Mesenchymal stem cell (in vitro differentiated cells and primary cell): ENCODE measurements at regions not wholly inside any gene's neighbourhood (a gene's known extent, or its start where the extent isn't known, plus 50 kb on each side); places are given as distances from the start of the nearest gene placed in this dataset.

Experiments used
- DNase-seq: peaks from one replicate; pipeline ENCODE4 v3.0.0-alpha.2; 2013
- H2AFZ ChIP-seq: one replicate; pipeline ENCODE4 v1.6.1; 2013; ENCODE audit warnings: low read depth, mild to moderate bottlenecking, control low read depth, inconsistent platforms, low read length, moderate library complexity
- H2AK5ac ChIP-seq: 2 replicates; pipeline ENCODE4 v1.6.1; 2013; ENCODE audit warnings: low read length, moderate library complexity, mild to moderate bottlenecking, inconsistent platforms; ENCODE audit not compliant: severe bottlenecking
- H2BK120ac ChIP-seq: one replicate; pipeline ENCODE4 v1.6.1; 2013; ENCODE audit warnings: low read depth, mild to moderate bottlenecking, inconsistent platforms, low read length, moderate library complexity
- H2BK12ac ChIP-seq, 2 experiments: one replicate each; pipeline ENCODE4 v1.6.1; 2013; ENCODE audit warnings: inconsistent platforms in 2 of 2, low read length in 2 of 2, mild to moderate bottlenecking in 2 of 2, moderate library complexity in 2 of 2, control low read depth in 1 of 2
- H2BK15ac ChIP-seq: one replicate; pipeline ENCODE4 v1.6.1; 2013; ENCODE audit warnings: mild to moderate bottlenecking, low read depth, inconsistent platforms; ENCODE audit not compliant: poor library complexity, severe bottlenecking
- H2BK5ac ChIP-seq: 2 replicates; pipeline ENCODE4 v1.6.1; 2013; ENCODE audit warnings: low read depth, mild to moderate bottlenecking, low read length, control low read depth, inconsistent platforms; ENCODE audit not compliant: poor library complexity, severe bottlenecking
- H3K14ac ChIP-seq, 2 experiments: one replicate each; pipeline ENCODE4 v1.6.1; 2013; ENCODE audit warnings: inconsistent platforms in 2 of 2, low read length in 2 of 2, control low read depth in 1 of 2, mild to moderate bottlenecking in 1 of 2, moderate library complexity in 1 of 2
- H3K18ac ChIP-seq, 2 experiments: one replicate each; pipeline ENCODE4 v1.6.1; 2013; ENCODE audit warnings: inconsistent platforms in 2 of 2, low read length in 2 of 2, control low read depth in 1 of 2, low read depth in 1 of 2, mild to moderate bottlenecking in 1 of 2
- H3K23ac ChIP-seq, 2 experiments: one replicate each; pipeline ENCODE4 v1.6.1; 2013; ENCODE audit warnings: inconsistent platforms in 2 of 2, low read length in 2 of 2, mild to moderate bottlenecking in 2 of 2, moderate library complexity in 2 of 2, control low read depth in 1 of 2
- H3K27ac ChIP-seq: 2 replicates; pipeline ENCODE4 v1.5.1; 2013; ENCODE audit warnings: mild to moderate bottlenecking, moderate library complexity, low read length, control low read depth, inconsistent platforms; ENCODE audit not compliant: poor library complexity, severe bottlenecking
- H3K27me3 ChIP-seq, 2 experiments: 2 replicates each; pipeline versions ENCODE4 v1.6.1 to v1.7.0; 2013; ENCODE audit warnings: low read length in 2 of 2, mild to moderate bottlenecking in 2 of 2, moderate library complexity in 2 of 2, control low read depth in 1 of 2, inconsistent platforms in 1 of 2; ENCODE audit not compliant: control insufficient read depth in 1 of 2, insufficient read depth in 1 of 2
- H3K36me3 ChIP-seq, 2 experiments: 2 replicates each; pipeline versions ENCODE4 v1.6.1 to v1.7.0; 2013; ENCODE audit warnings: low read length in 2 of 2, control low read depth in 1 of 2, inconsistent platforms in 1 of 2, low read depth in 1 of 2, mild to moderate bottlenecking in 1 of 2; ENCODE audit not compliant: insufficient read depth in 2 of 2, control insufficient read depth in 1 of 2
- H3K4ac ChIP-seq, 2 experiments: one replicate each; pipeline ENCODE4 v1.6.1; 2013; ENCODE audit warnings: inconsistent platforms in 2 of 2, low read length in 2 of 2, mild to moderate bottlenecking in 2 of 2, moderate library complexity in 2 of 2, control low read depth in 1 of 2, low read depth in 1 of 2
- H3K4me1 ChIP-seq: 2 replicates; pipeline ENCODE4 v1.6.1; 2013; ENCODE audit warnings: low read depth, low read length, control low read depth; ENCODE audit not compliant: control insufficient read depth, insufficient read depth
- H3K4me2 ChIP-seq: 2 replicates; pipeline ENCODE4 v1.6.1; 2013; ENCODE audit warnings: low read length, mild to moderate bottlenecking, inconsistent platforms; ENCODE audit not compliant: poor library complexity, severe bottlenecking
- H3K4me3 ChIP-seq, 2 experiments: 2 replicates each; pipeline versions ENCODE4 v1.5.1 to v1.7.0; 2013; ENCODE audit warnings: low read length in 2 of 2, mild to moderate bottlenecking in 2 of 2, control low read depth in 1 of 2, low read depth in 1 of 2; ENCODE audit not compliant: insufficient read depth in 1 of 2
- H3K79me1 ChIP-seq: replicated peaks from 2 replicates; pipeline ENCODE4 v1.6.1; 2013; ENCODE audit warnings: mild to moderate bottlenecking, control low read depth, low read length, inconsistent platforms; ENCODE audit not compliant: poor library complexity, severe bottlenecking
- H3K9ac ChIP-seq: 2 replicates; pipeline ENCODE4 v1.7.0; 2013; ENCODE audit warnings: mild to moderate bottlenecking, low read length, moderate library complexity
- H3K9me3 ChIP-seq: 2 replicates; pipeline ENCODE4 v1.7.0; 2013; ENCODE audit warnings: mild to moderate bottlenecking, low read length; ENCODE audit not compliant: control insufficient read depth
- H4K8ac ChIP-seq: one replicate; pipeline ENCODE4 v1.6.1; 2013; ENCODE audit warnings: inconsistent platforms, mild to moderate bottlenecking, low read length, moderate library complexity
- H4K91ac ChIP-seq: one replicate; pipeline ENCODE4 v1.6.1; 2013; ENCODE audit warnings: mild to moderate bottlenecking, low read length, inconsistent platforms
- WGBS: methylation state at CpG from one replicate; pipeline ENCODE4 v1.1.7; 2013; ENCODE audit warnings: mixed read lengths; 5-methylcytosine and 5-hydroxymethylcytosine counted together

- H3K18ac ChIP-seq, result no peak overlapping the region
- no peaks in the 10 kb centered on the region for H3K36me3 ChIP-seq
- H3K27ac ChIP-seq, result no peak overlapping the region
- no peak overlapping the region for H3K14ac ChIP-seq
- H3K23ac ChIP-seq, result no peak overlapping the region
- H2BK5ac ChIP-seq, result no peak overlapping the region
- no peaks in the 10 kb centered on the region for H3K79me1 ChIP-seq
- H3K4me3 ChIP-seq, result no peak overlapping the region
- no CpG with 5 or more reads among the region's 3 CpGs for WGBS
- no peak for DNase-seq
- no peak overlapping the region for H3K4me2 ChIP-seq
- no peak overlapping the region for H2BK12ac ChIP-seq
- no peak overlapping the region for H2BK120ac ChIP-seq
- H3K4me1 ChIP-seq, result no peaks in the 10 kb centered on the region
- no peak overlapping the region for H2BK15ac ChIP-seq
- H2AFZ ChIP-seq, result no peak overlapping the region
- H3K9ac ChIP-seq, result no peak overlapping the region
- no peak overlapping the region for H3K4ac ChIP-seq
- H3K9me3 ChIP-seq, result no peaks in the 10 kb centered on the region
- no peak overlapping the region for H4K8ac ChIP-seq
- H2AK5ac ChIP-seq, result no peak overlapping the region
- H4K91ac ChIP-seq, result no peak overlapping the region
- no peaks in the 10 kb centered on the region for H3K27me3 ChIP-seq
Measured at GRCh38 chr6:97882755-97883154, 599.7 kb upstream of the MMS22L start.

GRCh38 chr6:97885325-97885724 is 602.3 kb upstream of the MMS22L start:
- Histone ChIP-seq H3K18ac (no peak overlapping the region), H4K8ac (no peak overlapping the region), H3K23ac (no peak overlapping the region), H2BK5ac (no peak overlapping the region), H3K9me3 (no peaks in the 10 kb centered on the region), H2BK12ac (no peak overlapping the region), H3K4me3 (no peak overlapping the region), H2BK15ac (no peak overlapping the region), H3K4ac (no peak overlapping the region), H2BK120ac (no peak overlapping the region), H3K79me1 (no peaks in the 10 kb centered on the region), H3K27me3 (no peaks in the 10 kb centered on the region), H4K91ac (no peak overlapping the region), H2AK5ac (no peak overlapping the region), H3K4me2 (no peak overlapping the region), H3K4me1 (no peaks in the 10 kb centered on the region), H3K14ac (no peak overlapping the region), H3K9ac (no peak overlapping the region), H3K27ac (no peak overlapping the region), H3K36me3 (no peaks in the 10 kb centered on the region), H2AFZ (no peak overlapping the region)
- DNase-seq, result no peak
- WGBS, result 89% methylated on average over 6 of the region's 7 CpGs

- Histone ChIP-seq H4K8ac (no peak overlapping the region), H3K18ac (no peak overlapping the region), H4K91ac (no peak overlapping the region), H3K4me2 (no peak overlapping the region), H3K14ac (no peak overlapping the region), H2BK15ac (no peak overlapping the region), H2AK5ac (no peak overlapping the region), H3K27ac (no peak overlapping the region), H3K79me1 (no peaks in the 10 kb centered on the region), H3K36me3 (no peaks in the 10 kb centered on the region), H3K23ac (no peak overlapping the region), H3K9me3 (no peaks in the 10 kb centered on the region), H3K9ac (no peak overlapping the region), H3K4me1 (no peaks in the 10 kb centered on the region), H3K4ac (no peak overlapping the region), H3K4me3 (no peak overlapping the region), H2AFZ (no peak overlapping the region), H3K27me3 (no peaks in the 10 kb centered on the region), H2BK120ac (no peak overlapping the region), H2BK12ac (no peak overlapping the region), H2BK5ac (no peak overlapping the region)
- 82% methylated on average over 4 of the region's 4 CpGs for WGBS
- no peak for DNase-seq
Measured at GRCh38 chr6:97885828-97886227, 602.8 kb upstream of the MMS22L start.

GRCh38 chr6:97901531-97901930 is 618.5 kb upstream of the MMS22L start:
- Histone ChIP-seq H2BK120ac (no peak overlapping the region), H3K14ac (no peak overlapping the region), H3K27ac (no peak overlapping the region), H3K4ac (no peak overlapping the region), H2AFZ (no peak overlapping the region), H4K91ac (no peak overlapping the region), H3K79me1 (no peaks in the 10 kb centered on the region), H4K8ac (no peak overlapping the region), H3K36me3 (no peaks in the 10 kb centered on the region), H3K23ac (no peak overlapping the region), H2BK5ac (no peak overlapping the region), H3K9me3 (no peaks in the 10 kb centered on the region), H2AK5ac (no peak overlapping the region), H3K4me3 (no peak overlapping the region), H3K4me2 (no peak overlapping the region), H2BK15ac (no peak overlapping the region), H3K18ac (no peak overlapping the region), H3K4me1 (no peaks in the 10 kb centered on the region), H3K27me3 (no peaks in the 10 kb centered on the region), H2BK12ac (no peak overlapping the region), H3K9ac (no peak overlapping the region)
- no peak for DNase-seq
- no CpG with 5 or more reads among the region's 1 CpG for WGBS
